H1 (cell line): ENCODE measurements at regions not wholly inside any gene's neighbourhood (a gene's known extent, or its start where the extent isn't known, plus 50 kb on each side); places are given as distances from the start of the nearest gene placed in this dataset.

ENCODE experiments used
- ASH2L ChIP-seq: fragments of 200-600, 300-600 bp; sonication (generic); IDR thresholded peaks from one replicate; pipeline ENCODE4 v1.7.1; 2017; ENCODE audit warnings: low read length
- CBX8 ChIP-seq: fragments of 300-800, 300-1000 bp; sonication (generic); IDR thresholded peaks from 2 replicates; pipeline ENCODE4 v1.7.1; 2016; ENCODE audit warnings: low read depth, low read length, borderline replicate concordance
- CEBPB ChIP-seq: IDR thresholded peaks from 2 replicates; pipeline ENCODE4 v1.6.1; 2012; ENCODE audit warnings: low read depth, low read length
- CHD2 ChIP-seq: IDR thresholded peaks from 2 replicates; pipeline ENCODE4 v1.6.1; 2012; ENCODE audit warnings: low read length, improper control_type of control experiment
- JUN ChIP-seq: IDR thresholded peaks from 2 replicates; pipeline ENCODE4 v1.6.1; 2011; ENCODE audit warnings: low read depth, mild to moderate bottlenecking, improper control_type of control experiment, low read length
- RBBP5 ChIP-seq: IDR thresholded peaks from 2 replicates; pipeline ENCODE4 v1.7.1; 2012; ENCODE audit warnings: low read depth, mild to moderate bottlenecking, inconsistent platforms, low read length, moderate library complexity, borderline replicate concordance
- SP4 ChIP-seq: IDR thresholded peaks from 2 replicates; pipeline ENCODE4 v1.6.1; 2012; ENCODE audit warnings: low read length, inconsistent platforms
- TF ChIP-seq, protein P1 (sequence below): fragments of 300-600 bp; sonication (generic); IDR thresholded peaks from 2 replicates; pipeline ENCODE4 v1.7.1; 2012; ENCODE audit warnings: low read length, moderate library complexity, mild to moderate bottlenecking, inconsistent platforms; ENCODE audit not compliant: insufficient replicate concordance
- TF ChIP-seq, protein P2 (sequence below): IDR thresholded peaks from 2 replicates; pipeline ENCODE4 v1.6.1; 2012; ENCODE audit warnings: inconsistent platforms

DNA sequence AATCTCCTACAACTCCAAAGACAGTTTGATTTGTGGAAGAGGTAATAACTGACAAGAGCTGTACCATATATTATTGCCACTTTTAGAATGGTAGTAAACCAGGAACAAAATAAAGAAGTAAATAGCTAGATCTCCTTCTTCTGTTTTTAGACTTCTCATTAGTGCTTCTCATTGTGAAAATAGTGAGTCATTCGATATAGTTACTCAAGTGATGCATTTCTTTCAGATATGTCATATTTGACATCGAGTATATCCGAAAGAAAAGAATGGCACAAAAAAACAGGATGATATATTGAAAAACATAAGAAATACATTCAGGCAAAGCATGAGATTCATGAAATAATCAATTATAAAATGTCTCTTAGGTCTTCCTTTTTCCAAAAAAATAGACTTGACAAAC lies 1346.1 kb downstream of the BRINP3 start (continued):
- TF ChIP-seq, protein P1, sequence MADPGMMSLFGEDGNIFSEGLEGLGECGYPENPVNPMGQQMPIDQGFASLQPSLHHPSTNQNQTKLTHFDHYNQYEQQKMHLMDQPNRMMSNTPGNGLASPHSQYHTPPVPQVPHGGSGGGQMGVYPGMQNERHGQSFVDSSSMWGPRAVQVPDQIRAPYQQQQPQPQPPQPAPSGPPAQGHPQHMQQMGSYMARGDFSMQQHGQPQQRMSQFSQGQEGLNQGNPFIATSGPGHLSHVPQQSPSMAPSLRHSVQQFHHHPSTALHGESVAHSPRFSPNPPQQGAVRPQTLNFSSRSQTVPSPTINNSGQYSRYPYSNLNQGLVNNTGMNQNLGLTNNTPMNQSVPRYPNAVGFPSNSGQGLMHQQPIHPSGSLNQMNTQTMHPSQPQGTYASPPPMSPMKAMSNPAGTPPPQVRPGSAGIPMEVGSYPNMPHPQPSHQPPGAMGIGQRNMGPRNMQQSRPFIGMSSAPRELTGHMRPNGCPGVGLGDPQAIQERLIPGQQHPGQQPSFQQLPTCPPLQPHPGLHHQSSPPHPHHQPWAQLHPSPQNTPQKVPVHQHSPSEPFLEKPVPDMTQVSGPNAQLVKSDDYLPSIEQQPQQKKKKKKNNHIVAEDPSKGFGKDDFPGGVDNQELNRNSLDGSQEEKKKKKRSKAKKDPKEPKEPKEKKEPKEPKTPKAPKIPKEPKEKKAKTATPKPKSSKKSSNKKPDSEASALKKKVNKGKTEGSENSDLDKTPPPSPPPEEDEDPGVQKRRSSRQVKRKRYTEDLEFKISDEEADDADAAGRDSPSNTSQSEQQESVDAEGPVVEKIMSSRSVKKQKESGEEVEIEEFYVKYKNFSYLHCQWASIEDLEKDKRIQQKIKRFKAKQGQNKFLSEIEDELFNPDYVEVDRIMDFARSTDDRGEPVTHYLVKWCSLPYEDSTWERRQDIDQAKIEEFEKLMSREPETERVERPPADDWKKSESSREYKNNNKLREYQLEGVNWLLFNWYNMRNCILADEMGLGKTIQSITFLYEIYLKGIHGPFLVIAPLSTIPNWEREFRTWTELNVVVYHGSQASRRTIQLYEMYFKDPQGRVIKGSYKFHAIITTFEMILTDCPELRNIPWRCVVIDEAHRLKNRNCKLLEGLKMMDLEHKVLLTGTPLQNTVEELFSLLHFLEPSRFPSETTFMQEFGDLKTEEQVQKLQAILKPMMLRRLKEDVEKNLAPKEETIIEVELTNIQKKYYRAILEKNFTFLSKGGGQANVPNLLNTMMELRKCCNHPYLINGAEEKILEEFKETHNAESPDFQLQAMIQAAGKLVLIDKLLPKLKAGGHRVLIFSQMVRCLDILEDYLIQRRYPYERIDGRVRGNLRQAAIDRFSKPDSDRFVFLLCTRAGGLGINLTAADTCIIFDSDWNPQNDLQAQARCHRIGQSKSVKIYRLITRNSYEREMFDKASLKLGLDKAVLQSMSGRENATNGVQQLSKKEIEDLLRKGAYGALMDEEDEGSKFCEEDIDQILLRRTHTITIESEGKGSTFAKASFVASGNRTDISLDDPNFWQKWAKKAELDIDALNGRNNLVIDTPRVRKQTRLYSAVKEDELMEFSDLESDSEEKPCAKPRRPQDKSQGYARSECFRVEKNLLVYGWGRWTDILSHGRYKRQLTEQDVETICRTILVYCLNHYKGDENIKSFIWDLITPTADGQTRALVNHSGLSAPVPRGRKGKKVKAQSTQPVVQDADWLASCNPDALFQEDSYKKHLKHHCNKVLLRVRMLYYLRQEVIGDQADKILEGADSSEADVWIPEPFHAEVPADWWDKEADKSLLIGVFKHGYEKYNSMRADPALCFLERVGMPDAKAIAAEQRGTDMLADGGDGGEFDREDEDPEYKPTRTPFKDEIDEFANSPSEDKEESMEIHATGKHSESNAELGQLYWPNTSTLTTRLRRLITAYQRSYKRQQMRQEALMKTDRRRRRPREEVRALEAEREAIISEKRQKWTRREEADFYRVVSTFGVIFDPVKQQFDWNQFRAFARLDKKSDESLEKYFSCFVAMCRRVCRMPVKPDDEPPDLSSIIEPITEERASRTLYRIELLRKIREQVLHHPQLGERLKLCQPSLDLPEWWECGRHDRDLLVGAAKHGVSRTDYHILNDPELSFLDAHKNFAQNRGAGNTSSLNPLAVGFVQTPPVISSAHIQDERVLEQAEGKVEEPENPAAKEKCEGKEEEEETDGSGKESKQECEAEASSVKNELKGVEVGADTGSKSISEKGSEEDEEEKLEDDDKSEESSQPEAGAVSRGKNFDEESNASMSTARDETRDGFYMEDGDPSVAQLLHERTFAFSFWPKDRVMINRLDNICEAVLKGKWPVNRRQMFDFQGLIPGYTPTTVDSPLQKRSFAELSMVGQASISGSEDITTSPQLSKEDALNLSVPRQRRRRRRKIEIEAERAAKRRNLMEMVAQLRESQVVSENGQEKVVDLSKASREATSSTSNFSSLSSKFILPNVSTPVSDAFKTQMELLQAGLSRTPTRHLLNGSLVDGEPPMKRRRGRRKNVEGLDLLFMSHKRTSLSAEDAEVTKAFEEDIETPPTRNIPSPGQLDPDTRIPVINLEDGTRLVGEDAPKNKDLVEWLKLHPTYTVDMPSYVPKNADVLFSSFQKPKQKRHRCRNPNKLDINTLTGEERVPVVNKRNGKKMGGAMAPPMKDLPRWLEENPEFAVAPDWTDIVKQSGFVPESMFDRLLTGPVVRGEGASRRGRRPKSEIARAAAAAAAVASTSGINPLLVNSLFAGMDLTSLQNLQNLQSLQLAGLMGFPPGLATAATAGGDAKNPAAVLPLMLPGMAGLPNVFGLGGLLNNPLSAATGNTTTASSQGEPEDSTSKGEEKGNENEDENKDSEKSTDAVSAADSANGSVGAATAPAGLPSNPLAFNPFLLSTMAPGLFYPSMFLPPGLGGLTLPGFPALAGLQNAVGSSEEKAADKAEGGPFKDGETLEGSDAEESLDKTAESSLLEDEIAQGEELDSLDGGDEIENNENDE: no peak
- TF ChIP-seq ASH2L (no peak), RBBP5 (no peak), SP4 (no peak), CEBPB (no peak), JUN (no peak), CHD2 (no peak), CBX8 (no peak)
- TF ChIP-seq, protein P2, sequence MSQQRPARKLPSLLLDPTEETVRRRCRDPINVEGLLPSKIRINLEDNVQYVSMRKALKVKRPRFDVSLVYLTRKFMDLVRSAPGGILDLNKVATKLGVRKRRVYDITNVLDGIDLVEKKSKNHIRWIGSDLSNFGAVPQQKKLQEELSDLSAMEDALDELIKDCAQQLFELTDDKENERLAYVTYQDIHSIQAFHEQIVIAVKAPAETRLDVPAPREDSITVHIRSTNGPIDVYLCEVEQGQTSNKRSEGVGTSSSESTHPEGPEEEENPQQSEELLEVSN: no peak
